ENCODE measurements at regions not wholly inside any gene's neighbourhood (a gene's known extent, or its start where the extent isn't known, plus 50 kb on each side); places are given as distances from the start of the nearest gene placed in this dataset.

- Histone ChIP-seq H3K27ac (no peak overlapping the region), H3K4me3 (no peak overlapping the region), H3K36me3 (no peaks in the 10 kb centered on the region), H3K4me1 (no peaks in the 10 kb centered on the region), H3K9me3 (peaks cover 0 to 5% (median 0%) of the 10 kb centered on the region in 3 donors), H3K27me3 (no peaks in the 10 kb centered on the region)
- intact Hi-C loops (cut with DNase I; ENCODE audit: low total_unique reads), result no loop called here
- DNase-seq, result no peak
- TF ChIP-seq CTCF (IDR thresholded peaks at IDR 0.05), result no peak
Measured at GRCh38 chr2:21748501-21748900, 624.7 kb downstream of the TDRD15 start.

- Histone ChIP-seq H3K27me3 (no peaks in the 10 kb centered on the region), H3K9me3 (no peaks in the 10 kb centered on the region), H3K4me3 (no peak overlapping the region), H3K36me3 (no peaks in the 10 kb centered on the region), H3K4me1 (no peaks in the 10 kb centered on the region), H3K27ac (no peak overlapping the region)
- no peak for TF ChIP-seq CTCF (IDR thresholded peaks at IDR 0.05)
- no peak for DNase-seq
- intact Hi-C loops (cut with DNase I; ENCODE audit: low total_unique reads), result no loop called here
Measured at GRCh38 chr2:21754164-21754788, 630.5 kb downstream of the TDRD15 start.

GRCh38 chr2:21757805-21758430 lies 634.1 kb downstream of the TDRD15 start:
- Histone ChIP-seq H3K36me3 (no peaks in the 10 kb centered on the region), H3K27me3 (no peaks in the 10 kb centered on the region), H3K27ac (no peak overlapping the region), H3K9me3 (no peaks in the 10 kb centered on the region), H3K4me1 (no peaks in the 10 kb centered on the region), H3K4me3 (no peak overlapping the region)
- no peak for TF ChIP-seq CTCF (IDR thresholded peaks at IDR 0.05)
- no peak for DNase-seq
- intact Hi-C loops (cut with DNase I; ENCODE audit: low total_unique reads), result no loop called here

GRCh38 chr2:21759819-21760218 lies 636.1 kb downstream of the TDRD15 start:
- no peaks in the 10 kb centered on the region for H3K27me3 ChIP-seq
- TF ChIP-seq CTCF (IDR thresholded peaks at IDR 0.05), result no peak
- intact Hi-C loops (cut with DNase I; ENCODE audit: low total_unique reads), result no loop called here
- no peak overlapping the region for H3K27ac ChIP-seq
- no peaks in the 10 kb centered on the region for H3K36me3 ChIP-seq
- DNase-seq, result no peak
- no peaks in the 10 kb centered on the region for H3K4me1 ChIP-seq
- H3K9me3 ChIP-seq, result no peaks in the 10 kb centered on the region
- no peak overlapping the region for H3K4me3 ChIP-seq

- H3K4me1 ChIP-seq, result no peaks in the 10 kb centered on the region
- TF ChIP-seq CTCF (IDR thresholded peaks at IDR 0.05), result no peak
- H3K9me3 ChIP-seq, result no peaks in the 10 kb centered on the region
- DNase-seq, result no peak
- intact Hi-C loops (cut with DNase I; ENCODE audit: low total_unique reads), result no loop called here
- no peaks in the 10 kb centered on the region for H3K36me3 ChIP-seq
- H3K27ac ChIP-seq, result no peak overlapping the region
- H3K4me3 ChIP-seq, result no peak overlapping the region
- no peaks in the 10 kb centered on the region for H3K27me3 ChIP-seq
Measured at GRCh38 chr2:21761361-21761760, 637.6 kb downstream of the TDRD15 start.
